Mesenchymal stem cell (in vitro differentiated cells and primary cell): ENCODE measurements at regions not wholly inside any gene's neighbourhood (a gene's known extent, or its start where the extent isn't known, plus 50 kb on each side); places are given as distances from the start of the nearest gene placed in this dataset.

Source experiments
- DNase-seq: peaks from one replicate; pipeline ENCODE4 v3.0.0-alpha.2; 2013
- H2AFZ ChIP-seq: one replicate; pipeline ENCODE4 v1.6.1; 2013; ENCODE audit warnings: low read depth, mild to moderate bottlenecking, control low read depth, inconsistent platforms, low read length, moderate library complexity
- H2AK5ac ChIP-seq: 2 replicates; pipeline ENCODE4 v1.6.1; 2013; ENCODE audit warnings: low read length, moderate library complexity, mild to moderate bottlenecking, inconsistent platforms; ENCODE audit not compliant: severe bottlenecking
- H2BK120ac ChIP-seq: one replicate; pipeline ENCODE4 v1.6.1; 2013; ENCODE audit warnings: low read depth, mild to moderate bottlenecking, inconsistent platforms, low read length, moderate library complexity
- H2BK12ac ChIP-seq, 2 experiments: one replicate each; pipeline ENCODE4 v1.6.1; 2013; ENCODE audit warnings: inconsistent platforms in 2 of 2, low read length in 2 of 2, mild to moderate bottlenecking in 2 of 2, moderate library complexity in 2 of 2, control low read depth in 1 of 2
- H2BK15ac ChIP-seq: one replicate; pipeline ENCODE4 v1.6.1; 2013; ENCODE audit warnings: mild to moderate bottlenecking, low read depth, inconsistent platforms; ENCODE audit not compliant: poor library complexity, severe bottlenecking
- H2BK5ac ChIP-seq: 2 replicates; pipeline ENCODE4 v1.6.1; 2013; ENCODE audit warnings: low read depth, mild to moderate bottlenecking, low read length, control low read depth, inconsistent platforms; ENCODE audit not compliant: poor library complexity, severe bottlenecking
- H3K14ac ChIP-seq, 2 experiments: one replicate each; pipeline ENCODE4 v1.6.1; 2013; ENCODE audit warnings: inconsistent platforms in 2 of 2, low read length in 2 of 2, control low read depth in 1 of 2, mild to moderate bottlenecking in 1 of 2, moderate library complexity in 1 of 2
- H3K18ac ChIP-seq, 2 experiments: one replicate each; pipeline ENCODE4 v1.6.1; 2013; ENCODE audit warnings: inconsistent platforms in 2 of 2, low read length in 2 of 2, control low read depth in 1 of 2, low read depth in 1 of 2, mild to moderate bottlenecking in 1 of 2
- H3K23ac ChIP-seq, 2 experiments: one replicate each; pipeline ENCODE4 v1.6.1; 2013; ENCODE audit warnings: inconsistent platforms in 2 of 2, low read length in 2 of 2, mild to moderate bottlenecking in 2 of 2, moderate library complexity in 2 of 2, control low read depth in 1 of 2
- H3K27ac ChIP-seq: 2 replicates; pipeline ENCODE4 v1.5.1; 2013; ENCODE audit warnings: mild to moderate bottlenecking, moderate library complexity, low read length, control low read depth, inconsistent platforms; ENCODE audit not compliant: poor library complexity, severe bottlenecking
- H3K27me3 ChIP-seq, 2 experiments: 2 replicates each; pipeline versions ENCODE4 v1.6.1 to v1.7.0; 2013; ENCODE audit warnings: low read length in 2 of 2, mild to moderate bottlenecking in 2 of 2, moderate library complexity in 2 of 2, control low read depth in 1 of 2, inconsistent platforms in 1 of 2; ENCODE audit not compliant: control insufficient read depth in 1 of 2, insufficient read depth in 1 of 2
- H3K36me3 ChIP-seq, 2 experiments: 2 replicates each; pipeline versions ENCODE4 v1.6.1 to v1.7.0; 2013; ENCODE audit warnings: low read length in 2 of 2, control low read depth in 1 of 2, inconsistent platforms in 1 of 2, low read depth in 1 of 2, mild to moderate bottlenecking in 1 of 2; ENCODE audit not compliant: insufficient read depth in 2 of 2, control insufficient read depth in 1 of 2
- H3K4ac ChIP-seq, 2 experiments: one replicate each; pipeline ENCODE4 v1.6.1; 2013; ENCODE audit warnings: inconsistent platforms in 2 of 2, low read length in 2 of 2, mild to moderate bottlenecking in 2 of 2, moderate library complexity in 2 of 2, control low read depth in 1 of 2, low read depth in 1 of 2
- H3K4me1 ChIP-seq: 2 replicates; pipeline ENCODE4 v1.6.1; 2013; ENCODE audit warnings: low read depth, low read length, control low read depth; ENCODE audit not compliant: control insufficient read depth, insufficient read depth
- H3K4me2 ChIP-seq: 2 replicates; pipeline ENCODE4 v1.6.1; 2013; ENCODE audit warnings: low read length, mild to moderate bottlenecking, inconsistent platforms; ENCODE audit not compliant: poor library complexity, severe bottlenecking
- H3K4me3 ChIP-seq, 2 experiments: 2 replicates each; pipeline versions ENCODE4 v1.5.1 to v1.7.0; 2013; ENCODE audit warnings: low read length in 2 of 2, mild to moderate bottlenecking in 2 of 2, control low read depth in 1 of 2, low read depth in 1 of 2; ENCODE audit not compliant: insufficient read depth in 1 of 2
- H3K79me1 ChIP-seq: replicated peaks from 2 replicates; pipeline ENCODE4 v1.6.1; 2013; ENCODE audit warnings: mild to moderate bottlenecking, control low read depth, low read length, inconsistent platforms; ENCODE audit not compliant: poor library complexity, severe bottlenecking
- H3K9ac ChIP-seq: 2 replicates; pipeline ENCODE4 v1.7.0; 2013; ENCODE audit warnings: mild to moderate bottlenecking, low read length, moderate library complexity
- H3K9me3 ChIP-seq: 2 replicates; pipeline ENCODE4 v1.7.0; 2013; ENCODE audit warnings: mild to moderate bottlenecking, low read length; ENCODE audit not compliant: control insufficient read depth
- H4K8ac ChIP-seq: one replicate; pipeline ENCODE4 v1.6.1; 2013; ENCODE audit warnings: inconsistent platforms, mild to moderate bottlenecking, low read length, moderate library complexity
- H4K91ac ChIP-seq: one replicate; pipeline ENCODE4 v1.6.1; 2013; ENCODE audit warnings: mild to moderate bottlenecking, low read length, inconsistent platforms
- WGBS: methylation state at CpG from one replicate; pipeline ENCODE4 v1.1.7; 2013; ENCODE audit warnings: mixed read lengths; 5-methylcytosine and 5-hydroxymethylcytosine counted together

DNA sequence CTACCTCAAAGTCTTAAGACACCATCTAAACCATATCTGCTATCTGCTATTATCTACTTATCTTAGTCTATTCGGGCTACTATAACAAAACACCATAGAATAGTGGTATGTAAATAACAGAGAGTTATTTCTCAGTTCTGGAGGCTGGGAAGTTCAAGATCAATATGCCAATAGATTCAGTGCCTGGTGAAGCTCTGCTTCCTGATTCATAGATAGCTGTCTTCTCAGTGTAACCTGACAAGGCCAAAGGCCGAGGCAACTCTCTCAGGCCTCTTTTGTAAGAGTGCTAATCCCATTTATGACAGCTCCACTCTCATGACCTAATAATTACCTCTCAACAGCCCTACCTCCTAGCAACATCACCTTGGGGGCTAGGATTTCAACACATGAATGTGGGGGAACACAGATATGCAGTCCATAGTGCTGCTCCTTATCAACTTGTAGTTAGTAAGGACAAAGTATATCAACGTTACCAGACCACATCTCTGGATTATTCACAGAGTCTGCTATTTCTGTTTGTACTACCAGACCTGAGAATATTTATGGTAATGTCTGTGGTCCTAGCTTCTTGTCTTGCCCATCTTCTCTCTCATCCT lies 297.8 kb downstream of the FOXG1 start:
- no peak overlapping the region for H3K4me3 ChIP-seq
- no peaks in the 10 kb centered on the region for H3K4me1 ChIP-seq
- no peaks in the 10 kb centered on the region for H3K27me3 ChIP-seq
- H3K4ac ChIP-seq = no peak overlapping the region
- no peak overlapping the region for H2AFZ ChIP-seq
- H3K9ac ChIP-seq = no peak overlapping the region
- H2BK12ac ChIP-seq = no peak overlapping the region
- H4K91ac ChIP-seq = no peak overlapping the region
- no peak overlapping the region for H3K4me2 ChIP-seq
- H3K23ac ChIP-seq = no peak overlapping the region
- no peak overlapping the region for H2BK5ac ChIP-seq
- DNase-seq = no peak
- no peaks in the 10 kb centered on the region for H3K79me1 ChIP-seq
- no peak overlapping the region for H2AK5ac ChIP-seq
- H2BK120ac ChIP-seq = no peak overlapping the region
- no peaks in the 10 kb centered on the region for H3K36me3 ChIP-seq
- WGBS = 36% methylated on average over 1 of the region's 3 CpGs
- H4K8ac ChIP-seq = no peak overlapping the region
- no peak overlapping the region for H3K27ac ChIP-seq
- no peak overlapping the region for H2BK15ac ChIP-seq
- no peaks in the 10 kb centered on the region for H3K9me3 ChIP-seq
- no peak overlapping the region for H3K14ac ChIP-seq
- H3K18ac ChIP-seq = no peak overlapping the region

GRCh38 chr14:29069228-29069627 lies 302.6 kb downstream of the FOXG1 start:
- Histone ChIP-seq H3K27ac (no peak overlapping the region), H3K23ac (no peak overlapping the region), H3K9me3 (no peaks in the 10 kb centered on the region), H3K79me1 (no peaks in the 10 kb centered on the region), H2BK15ac (no peak overlapping the region), H3K18ac (no peak overlapping the region), H3K4ac (no peak overlapping the region), H4K8ac (no peak overlapping the region), H2AFZ (no peak overlapping the region), H2BK120ac (no peak overlapping the region), H2BK12ac (no peak overlapping the region), H3K27me3 (no peaks in the 10 kb centered on the region), H4K91ac (no peak overlapping the region), H3K4me1 (no peaks in the 10 kb centered on the region), H3K36me3 (no peaks in the 10 kb centered on the region), H2BK5ac (no peak overlapping the region), H3K4me2 (no peak overlapping the region), H3K14ac (no peak overlapping the region), H3K4me3 (no peak overlapping the region), H2AK5ac (no peak overlapping the region), H3K9ac (no peak overlapping the region)
- no CpG with 5 or more reads among the region's 1 CpG for WGBS
- DNase-seq = no peak

GRCh38 chr14:29075761-29076160 lies 309.2 kb downstream of the FOXG1 start:
- Histone ChIP-seq H2BK120ac (no peak overlapping the region), H3K36me3 (no peaks in the 10 kb centered on the region), H3K4me3 (no peak overlapping the region), H3K79me1 (no peaks in the 10 kb centered on the region), H3K9me3 (no peaks in the 10 kb centered on the region), H3K4ac (no peak overlapping the region), H2BK5ac (no peak overlapping the region), H3K9ac (no peak overlapping the region), H3K23ac (no peak overlapping the region), H3K27ac (no peak overlapping the region), H4K91ac (no peak overlapping the region), H3K27me3 (no peaks in the 10 kb centered on the region), H3K18ac (no peak overlapping the region), H2AK5ac (no peak overlapping the region), H3K14ac (no peak overlapping the region), H2BK15ac (no peak overlapping the region), H3K4me2 (no peak overlapping the region), H4K8ac (no peak overlapping the region), H3K4me1 (no peaks in the 10 kb centered on the region), H2BK12ac (no peak overlapping the region), H2AFZ (no peak overlapping the region)
- DNase-seq = no peak

GRCh38 chr14:29077916-29078315 lies 311.3 kb downstream of the FOXG1 start:
- Histone ChIP-seq H3K4ac (no peak overlapping the region), H3K23ac (no peak overlapping the region), H2BK12ac (no peak overlapping the region), H3K18ac (no peak overlapping the region), H3K36me3 (no peaks in the 10 kb centered on the region), H3K4me1 (no peaks in the 10 kb centered on the region), H2AK5ac (no peak overlapping the region), H2AFZ (no peak overlapping the region), H2BK5ac (no peak overlapping the region), H3K9me3 (no peaks in the 10 kb centered on the region), H3K9ac (no peak overlapping the region), H3K4me3 (no peak overlapping the region), H3K4me2 (no peak overlapping the region), H2BK15ac (no peak overlapping the region), H2BK120ac (no peak overlapping the region), H3K79me1 (no peaks in the 10 kb centered on the region), H4K8ac (no peak overlapping the region), H4K91ac (no peak overlapping the region), H3K14ac (no peak overlapping the region), H3K27me3 (no peaks in the 10 kb centered on the region), H3K27ac (no peak overlapping the region)
- DNase-seq = no peak
- WGBS = no CpG with 5 or more reads among the region's 2 CpGs
